GM18909 (cell line): ENCODE measurements at regions not wholly inside any gene's neighbourhood (a gene's known extent, or its start where the extent isn't known, plus 50 kb on each side); places are given as distances from the start of the nearest gene placed in this dataset.

Experiments used
- ATAC-seq: cut with Tn5 transposase; IDR thresholded peaks from one replicate; pipeline ENCODE4 v1.9.1; 2021; ENCODE audit warnings: mild to moderate bottlenecking; ENCODE audit not compliant: unreplicated experiment, poor library complexity

DNA sequence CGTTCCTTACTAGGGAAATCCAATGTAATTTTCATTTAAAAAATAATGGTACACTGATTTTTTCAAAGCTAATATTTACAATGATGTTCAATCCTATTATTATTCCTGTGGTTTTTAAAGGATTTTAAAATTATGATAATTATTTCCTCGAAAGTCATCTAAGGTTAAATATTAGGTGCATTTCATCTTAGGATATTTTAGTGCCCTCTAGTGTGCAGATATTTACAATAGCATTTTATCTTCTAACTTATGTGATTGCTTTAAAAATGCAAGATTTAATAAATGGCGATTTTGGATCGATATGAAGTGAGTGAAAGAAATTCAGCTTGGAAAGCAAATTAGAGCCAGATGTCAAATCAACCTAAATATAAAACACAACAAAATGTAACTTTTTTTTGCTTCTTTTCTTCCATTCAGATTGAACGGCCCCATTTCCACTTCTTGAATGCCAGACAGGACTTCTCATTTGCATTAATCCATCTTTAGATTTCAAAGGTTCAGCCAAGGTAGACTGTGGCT is 293.5 kb downstream of the SLC6A15 start:
- ATAC-seq = no peak

DNA sequence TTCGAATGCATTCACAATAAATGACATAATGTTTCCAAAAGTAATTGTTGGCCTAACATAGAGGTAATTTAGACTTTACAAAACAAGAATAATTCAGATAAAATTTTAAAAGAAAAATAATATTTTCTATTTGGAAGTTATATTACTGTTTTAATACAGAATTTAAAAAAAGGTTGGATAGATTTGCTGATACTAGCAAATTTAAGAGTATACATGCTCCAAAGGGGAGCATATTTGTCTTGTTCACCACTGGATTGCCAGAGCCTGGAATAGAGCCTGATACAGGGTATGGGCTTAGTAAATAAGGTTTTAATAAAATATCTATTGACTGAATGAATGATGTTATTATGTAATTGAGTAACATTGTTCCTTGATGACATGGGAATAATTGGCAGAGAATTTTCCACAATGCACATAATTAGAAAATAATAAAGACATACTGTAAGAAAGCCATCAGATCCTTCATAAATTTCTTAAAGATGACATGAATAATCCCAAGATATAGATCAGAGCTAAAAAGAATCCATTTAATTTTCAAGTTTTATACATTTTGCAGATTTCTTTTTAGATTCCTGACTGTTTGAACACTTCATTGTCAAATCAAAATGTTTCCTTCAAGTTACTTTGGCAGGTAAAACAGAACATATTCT is 305.3 kb downstream of the SLC6A15 start:
- no peak for ATAC-seq

- no peak for ATAC-seq
Measured at GRCh38 chr12:84605983-84606382, 306.6 kb downstream of the SLC6A15 start.

GRCh38 chr12:84604551-84604950 is 308.0 kb downstream of the SLC6A15 start:
- no peak for ATAC-seq

GRCh38 chr12:84603484-84604248 is 308.9 kb downstream of the SLC6A15 start:
- ATAC-seq = no peak

DNA sequence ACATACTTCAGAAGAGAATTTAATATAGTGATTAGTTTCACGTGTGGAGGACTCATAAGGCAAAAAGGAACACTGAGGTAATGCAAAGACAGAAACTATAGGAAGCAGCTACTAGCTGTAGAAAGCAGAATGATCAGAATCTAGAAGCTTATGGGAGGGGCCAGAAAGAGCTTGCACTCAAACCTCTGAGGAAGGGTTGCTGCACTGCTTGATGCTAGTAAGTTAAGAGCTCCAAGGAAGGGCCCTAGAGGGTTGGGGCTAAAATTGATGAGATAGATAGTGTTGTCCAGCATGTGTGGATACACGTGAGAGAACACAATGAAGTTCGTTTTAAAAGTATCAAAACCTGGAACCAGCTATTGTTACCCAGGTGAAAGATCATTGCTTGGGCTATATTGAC is 311.1 kb downstream of the SLC6A15 start:
- no peak for ATAC-seq

DNA sequence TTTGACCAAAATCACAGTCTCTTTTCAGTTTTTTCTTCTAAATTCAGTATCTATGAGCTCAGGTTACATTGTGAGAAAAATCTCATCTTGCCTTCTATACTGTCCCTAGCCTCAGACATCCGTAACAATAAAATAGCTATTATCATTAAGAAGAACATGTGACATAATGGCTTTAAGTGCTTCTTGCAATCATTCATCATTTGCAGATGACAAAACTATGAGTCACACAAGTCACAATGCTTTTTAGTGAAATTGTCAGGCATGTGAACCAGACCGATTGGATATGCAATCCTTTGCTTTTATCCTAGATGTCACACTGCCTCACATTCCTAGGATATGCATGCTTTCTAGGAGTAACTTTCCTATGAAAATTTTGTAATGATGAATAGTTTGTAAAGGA is 313.1 kb downstream of the SLC6A15 start:
- ATAC-seq = no peak

- no peak for ATAC-seq
Measured at GRCh38 chr12:84596266-84596665, 316.3 kb downstream of the SLC6A15 start.

DNA sequence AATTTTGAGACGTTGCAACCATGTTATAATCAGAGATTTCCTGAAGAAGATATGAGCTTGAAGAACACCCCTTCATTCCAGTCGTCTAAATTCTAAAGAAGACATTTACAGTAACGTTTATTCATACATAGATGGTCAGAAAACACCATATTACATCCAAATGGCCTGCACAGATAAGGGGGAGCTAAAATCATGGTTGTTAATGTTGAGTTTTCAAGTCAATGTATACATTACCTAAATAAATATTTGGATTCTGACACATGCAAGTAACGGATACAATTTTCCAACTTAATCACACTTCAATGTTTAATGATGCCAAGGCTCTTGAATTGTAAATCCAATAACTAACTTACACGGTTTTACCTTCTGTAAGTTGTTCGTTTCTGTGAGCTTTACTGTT is 318.4 kb downstream of the SLC6A15 start:
- ATAC-seq = no peak

- ATAC-seq = no peak
Measured at GRCh38 chr12:84585776-84586395, 326.7 kb downstream of the SLC6A15 start.

GRCh38 chr12:84572196-84572595 is 340.4 kb downstream of the SLC6A15 start:
- ATAC-seq = no peak

DNA sequence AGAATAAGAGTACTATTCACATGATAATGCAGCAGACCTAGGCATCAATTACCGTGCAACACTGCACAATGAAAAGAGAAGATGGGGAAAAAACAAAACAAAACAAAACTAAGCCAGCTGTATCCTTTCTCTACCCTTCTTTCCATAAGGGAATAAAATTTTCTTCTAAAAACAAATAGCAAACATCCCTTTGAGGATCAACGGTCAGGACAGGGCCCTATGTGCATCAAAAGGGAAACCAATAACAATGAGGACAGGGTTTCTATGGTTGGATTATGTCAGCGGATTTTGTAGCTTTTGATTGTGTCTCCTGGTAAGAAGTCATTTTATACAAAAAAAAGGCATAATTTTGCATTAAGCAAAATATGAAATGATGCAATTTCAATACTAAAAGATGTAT is 350.3 kb downstream of the SLC6A15 start:
- no peak for ATAC-seq

- no peak for ATAC-seq
Measured at GRCh38 chr12:84561351-84561750, 351.2 kb downstream of the SLC6A15 start.

- no peak for ATAC-seq
Measured at GRCh38 chr12:84554199-84554723, 358.3 kb downstream of the SLC6A15 start.

DNA sequence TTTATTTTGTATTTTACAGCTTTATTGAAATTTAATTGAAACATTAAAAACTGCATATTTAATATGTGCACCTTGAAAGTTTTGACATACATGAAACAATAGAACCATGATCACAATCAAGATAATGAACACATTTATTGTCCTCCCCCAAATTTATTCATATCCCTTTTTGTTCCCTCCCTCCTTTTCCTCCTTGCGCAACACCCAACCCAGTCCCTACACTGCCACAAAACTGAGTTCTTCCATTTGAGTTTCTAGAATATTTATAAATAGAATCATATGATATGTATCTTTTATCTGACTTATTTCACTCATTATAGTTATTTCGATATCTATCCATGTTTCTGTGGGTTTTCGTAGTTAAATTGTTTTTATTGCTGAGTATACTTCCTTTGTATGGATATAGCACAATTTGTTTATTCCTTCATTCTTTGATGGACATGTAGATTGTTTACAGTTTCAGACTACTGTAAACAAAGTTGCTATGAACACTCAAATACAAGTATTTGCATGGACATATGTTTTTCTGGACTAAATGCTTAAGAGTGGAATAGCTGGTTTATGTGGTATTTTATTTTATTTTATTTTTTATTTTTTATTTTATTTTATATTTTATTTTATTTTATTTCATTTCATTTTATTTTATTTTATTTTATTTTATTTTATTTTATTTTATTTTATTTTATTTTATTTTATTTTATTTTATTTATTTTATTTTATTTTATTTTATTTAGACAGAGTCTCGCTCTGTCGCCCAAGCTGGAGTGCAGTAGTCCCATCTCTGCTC is 359.1 kb downstream of the SLC6A15 start:
- ATAC-seq = no peak

- no peak for ATAC-seq
Measured at GRCh38 chr12:84551373-84551772, 361.2 kb downstream of the SLC6A15 start.

DNA sequence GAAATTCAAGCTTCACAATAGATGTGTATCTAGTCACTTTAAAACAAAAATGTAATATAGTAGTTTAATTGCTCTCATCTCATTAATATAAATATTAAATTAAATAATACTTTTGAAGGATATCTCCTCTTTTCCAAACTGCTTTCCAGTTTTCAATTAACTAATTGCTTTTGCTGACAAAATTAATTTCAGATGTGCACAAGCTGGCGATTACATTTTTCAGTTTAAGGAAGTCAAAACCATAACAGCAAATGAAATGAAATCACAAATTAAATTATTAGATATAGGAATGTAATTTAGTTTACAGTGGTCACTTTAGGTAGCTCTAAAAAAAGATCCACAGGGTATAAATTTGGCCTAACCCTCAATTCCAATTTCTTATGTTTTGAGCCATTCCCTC is 362.1 kb downstream of the SLC6A15 start:
- ATAC-seq = no peak

GRCh38 chr12:84542289-84542688 is 370.3 kb downstream of the SLC6A15 start:
- no peak for ATAC-seq

GRCh38 chr12:84537666-84538065 is 374.9 kb downstream of the SLC6A15 start:
- no peak for ATAC-seq

GRCh38 chr12:84512751-84513150 is 399.8 kb downstream of the SLC6A15 start:
- ATAC-seq = no peak
